ENCODE measurements at regions not wholly inside any gene's neighbourhood (a gene's known extent, or its start where the extent isn't known, plus 50 kb on each side); places are given as distances from the start of the nearest gene placed in this dataset.

DNA sequence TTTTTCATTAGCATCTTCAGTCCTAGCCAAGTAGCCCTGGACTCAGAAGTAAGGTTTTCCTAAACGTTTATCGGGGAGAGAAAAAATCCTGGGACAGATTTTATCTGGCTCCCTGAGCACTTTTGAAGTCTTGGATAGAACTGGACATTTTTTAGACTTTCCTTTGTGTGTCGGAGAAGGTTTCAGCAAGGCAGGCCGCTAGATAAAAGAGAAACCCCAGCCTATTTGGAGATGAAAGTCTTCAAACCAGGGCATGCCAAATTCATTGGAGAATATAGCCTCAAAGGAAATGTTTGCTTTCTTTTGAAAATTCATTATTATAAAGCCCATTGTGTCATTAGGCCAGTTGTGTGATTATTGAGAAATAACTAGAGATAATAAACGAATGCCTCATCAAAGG, 228.1 kb downstream of the BAMBI start:
- H4K20me1 ChIP-seq (ENCODE audit: control insufficient read depth, extremely low read depth, insufficient read depth, low read length), result no peaks in the 10 kb centered on the region
- dilution Hi-C loops (cut with MboI; ENCODE audit: extremely low pct_ligation_motif_present, low sequenced_read_pairs), result no loop called here
- no peak overlapping the region for H3K4me2 ChIP-seq (ENCODE audit: control insufficient read depth, extremely low read depth, insufficient read depth, low read depth, low read length)
- H3K9me3 ChIP-seq (ENCODE audit: control insufficient read depth, low read depth, low read length), result no peaks in the 10 kb centered on the region
- DNase-seq (ENCODE audit: low read depth, low spot score), result no peak
- FAIRE-seq, result no peak
- H3K9me1 ChIP-seq (ENCODE audit: control insufficient read depth, extremely low read depth, insufficient read depth, low read length), result no peaks in the 10 kb centered on the region
- H2AFZ ChIP-seq (ENCODE audit: control insufficient read depth, low read length), result no peak overlapping the region
- no peak overlapping the region for H3K27ac ChIP-seq (ENCODE audit: control insufficient read depth, insufficient read depth, low read length)
- no peaks in the 10 kb centered on the region for H3K79me2 ChIP-seq (ENCODE audit: control insufficient read depth, insufficient read depth, low read length)
- H3K9ac ChIP-seq (ENCODE audit: control insufficient read depth, extremely low read depth, insufficient read depth, low read length), result no peak overlapping the region
- H3K36me3 ChIP-seq (ENCODE audit: control insufficient read depth in 2 of 2, extremely low read depth in 1 of 2, insufficient read depth in 2 of 2, low read length in 2 of 2), result no peaks in the 10 kb centered on the region
- no peak overlapping the region for H3K4me3 ChIP-seq (ENCODE audit: control insufficient read depth in 2 of 3, extremely low read depth in 1 of 3, insufficient read depth in 2 of 3, low read depth in 1 of 3, low read length in 3 of 3)
- no peaks in the 10 kb centered on the region for H3K27me3 ChIP-seq (ENCODE audit: control insufficient read depth, extremely low read depth, insufficient read depth, low read length)
- TF ChIP-seq EZH2 (IDR thresholded peaks at IDR 0.05; ENCODE audit: low read length), result no peak
- TF ChIP-seq, protein P1, sequence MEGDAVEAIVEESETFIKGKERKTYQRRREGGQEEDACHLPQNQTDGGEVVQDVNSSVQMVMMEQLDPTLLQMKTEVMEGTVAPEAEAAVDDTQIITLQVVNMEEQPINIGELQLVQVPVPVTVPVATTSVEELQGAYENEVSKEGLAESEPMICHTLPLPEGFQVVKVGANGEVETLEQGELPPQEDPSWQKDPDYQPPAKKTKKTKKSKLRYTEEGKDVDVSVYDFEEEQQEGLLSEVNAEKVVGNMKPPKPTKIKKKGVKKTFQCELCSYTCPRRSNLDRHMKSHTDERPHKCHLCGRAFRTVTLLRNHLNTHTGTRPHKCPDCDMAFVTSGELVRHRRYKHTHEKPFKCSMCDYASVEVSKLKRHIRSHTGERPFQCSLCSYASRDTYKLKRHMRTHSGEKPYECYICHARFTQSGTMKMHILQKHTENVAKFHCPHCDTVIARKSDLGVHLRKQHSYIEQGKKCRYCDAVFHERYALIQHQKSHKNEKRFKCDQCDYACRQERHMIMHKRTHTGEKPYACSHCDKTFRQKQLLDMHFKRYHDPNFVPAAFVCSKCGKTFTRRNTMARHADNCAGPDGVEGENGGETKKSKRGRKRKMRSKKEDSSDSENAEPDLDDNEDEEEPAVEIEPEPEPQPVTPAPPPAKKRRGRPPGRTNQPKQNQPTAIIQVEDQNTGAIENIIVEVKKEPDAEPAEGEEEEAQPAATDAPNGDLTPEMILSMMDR (optimal IDR thresholded peaks at IDR 0.05 in 1 of 3, IDR thresholded peaks at IDR 0.05 in 1 of 3, conservative IDR thresholded peaks at IDR 0.05 in 1 of 3; ENCODE audit: extremely low read depth in 1 of 3, insufficient read depth in 2 of 3, low read length in 3 of 3), result no peak
- H3K4me1 ChIP-seq (ENCODE audit: control insufficient read depth, extremely low read depth, insufficient read depth, low read length), result no peaks in the 10 kb centered on the region

DNA sequence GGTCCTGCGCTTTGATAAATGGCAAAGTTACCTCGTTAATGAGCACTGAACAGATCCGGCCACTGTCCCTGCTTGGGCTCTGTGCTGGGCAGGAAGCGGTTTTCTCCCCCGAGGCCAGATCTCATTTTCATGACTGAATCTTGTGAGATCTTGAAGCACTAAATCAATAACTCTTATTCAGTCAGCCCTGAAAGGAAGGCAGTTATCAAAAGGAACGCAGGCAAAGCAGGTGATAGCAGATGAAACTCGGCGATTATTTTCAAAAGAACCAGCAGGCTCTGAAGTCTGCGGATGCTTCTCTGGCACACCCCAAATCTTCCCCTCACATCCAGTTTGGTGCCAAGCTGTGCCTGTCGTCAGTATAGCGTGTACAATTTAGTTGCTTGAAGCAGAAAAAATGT, 228.7 kb downstream of the BAMBI start:
- Histone ChIP-seq H3K4me2 (ENCODE audit: control insufficient read depth, extremely low read depth, insufficient read depth, low read depth, low read length) (no peak overlapping the region), H2AFZ (ENCODE audit: control insufficient read depth, low read length) (no peak overlapping the region), H3K4me3 (ENCODE audit: control insufficient read depth in 2 of 3, extremely low read depth in 1 of 3, insufficient read depth in 2 of 3, low read depth in 1 of 3, low read length in 3 of 3) (no peak overlapping the region), H3K79me2 (ENCODE audit: control insufficient read depth, insufficient read depth, low read length) (no peaks in the 10 kb centered on the region), H3K36me3 (ENCODE audit: control insufficient read depth in 2 of 2, extremely low read depth in 1 of 2, insufficient read depth in 2 of 2, low read length in 2 of 2) (no peaks in the 10 kb centered on the region), H4K20me1 (ENCODE audit: control insufficient read depth, extremely low read depth, insufficient read depth, low read length) (no peaks in the 10 kb centered on the region), H3K9me3 (ENCODE audit: control insufficient read depth, low read depth, low read length) (no peaks in the 10 kb centered on the region), H3K27ac (ENCODE audit: control insufficient read depth, insufficient read depth, low read length) (no peak overlapping the region), H3K4me1 (ENCODE audit: control insufficient read depth, extremely low read depth, insufficient read depth, low read length) (no peaks in the 10 kb centered on the region), H3K27me3 (ENCODE audit: control insufficient read depth, extremely low read depth, insufficient read depth, low read length) (no peaks in the 10 kb centered on the region), H3K9ac (ENCODE audit: control insufficient read depth, extremely low read depth, insufficient read depth, low read length) (no peak overlapping the region), H3K9me1 (ENCODE audit: control insufficient read depth, extremely low read depth, insufficient read depth, low read length) (no peaks in the 10 kb centered on the region)
- no peak for FAIRE-seq
- dilution Hi-C loops (cut with MboI; ENCODE audit: extremely low pct_ligation_motif_present, low sequenced_read_pairs), result no loop called here
- TF ChIP-seq, protein P1 (optimal IDR thresholded peaks at IDR 0.05 in 1 of 3, IDR thresholded peaks at IDR 0.05 in 1 of 3, conservative IDR thresholded peaks at IDR 0.05 in 1 of 3; ENCODE audit: extremely low read depth in 1 of 3, insufficient read depth in 2 of 3, low read length in 3 of 3), result no peak
- TF ChIP-seq EZH2 (IDR thresholded peaks at IDR 0.05; ENCODE audit: low read length), result no peak
- no peak for DNase-seq (ENCODE audit: low read depth, low spot score)
